ENCODE measurements at regions not wholly inside any gene's neighbourhood (a gene's known extent, or its start where the extent isn't known, plus 50 kb on each side); places are given as distances from the start of the nearest gene placed in this dataset.

DNA sequence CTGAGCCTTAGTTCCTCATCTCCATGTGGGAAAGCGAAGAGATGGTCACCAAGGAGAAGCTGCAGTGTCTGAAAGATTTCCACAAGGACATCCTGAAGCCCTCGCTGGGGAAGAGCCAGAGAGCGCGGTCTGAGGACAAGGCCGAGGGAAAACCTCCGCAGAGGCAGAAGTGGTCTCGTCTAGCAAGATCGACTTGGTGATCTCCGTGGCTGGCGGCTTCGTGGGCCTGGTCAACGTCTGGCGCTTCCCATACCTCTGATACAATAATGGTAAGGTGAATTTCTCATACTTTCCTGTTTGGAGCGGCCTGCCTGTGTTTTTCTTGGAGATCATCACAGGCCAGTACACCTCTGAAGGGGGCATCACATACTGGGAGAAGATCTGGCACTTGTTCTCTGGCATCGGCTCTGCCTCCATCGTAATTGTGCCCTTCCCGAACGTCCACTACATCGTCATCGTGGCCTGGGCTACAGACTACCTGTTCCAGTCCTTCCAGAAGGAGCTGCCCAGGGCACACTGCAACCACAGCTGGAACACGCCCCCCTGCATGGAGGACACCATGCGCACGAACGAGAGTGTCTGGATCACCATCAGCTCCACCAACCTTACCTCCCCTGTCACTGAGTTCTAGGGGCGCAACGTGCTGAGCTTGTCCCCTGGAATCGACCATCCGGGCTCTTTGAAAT lies 841.1 kb upstream of the TMPRSS15 start:
- TF ChIP-seq CTCF (IDR thresholded peaks at IDR 0.05 in 8 of 11, conservative IDR thresholded peaks at IDR 0.05 in 3 of 11) (no peak), POLR2A (IDR thresholded peaks at IDR 0.05) (no peak), POLR2AphosphoS5 (IDR thresholded peaks at IDR 0.05) (no peak)
